ENCODE measurements at regions not wholly inside any gene's neighbourhood (a gene's known extent, or its start where the extent isn't known, plus 50 kb on each side); places are given as distances from the start of the nearest gene placed in this dataset.

GRCh38 chr2:34308140-34308539 is 709.0 kb upstream of the FAM98A start:
- WGBS: 92% methylated on average over 2 of the region's 2 CpGs
- DNase-seq (ENCODE audit: low spot score): no peak
- no peak for TF ChIP-seq FOXA1 (IDR thresholded peaks at IDR 0.05)
- TF ChIP-seq, protein P1, sequence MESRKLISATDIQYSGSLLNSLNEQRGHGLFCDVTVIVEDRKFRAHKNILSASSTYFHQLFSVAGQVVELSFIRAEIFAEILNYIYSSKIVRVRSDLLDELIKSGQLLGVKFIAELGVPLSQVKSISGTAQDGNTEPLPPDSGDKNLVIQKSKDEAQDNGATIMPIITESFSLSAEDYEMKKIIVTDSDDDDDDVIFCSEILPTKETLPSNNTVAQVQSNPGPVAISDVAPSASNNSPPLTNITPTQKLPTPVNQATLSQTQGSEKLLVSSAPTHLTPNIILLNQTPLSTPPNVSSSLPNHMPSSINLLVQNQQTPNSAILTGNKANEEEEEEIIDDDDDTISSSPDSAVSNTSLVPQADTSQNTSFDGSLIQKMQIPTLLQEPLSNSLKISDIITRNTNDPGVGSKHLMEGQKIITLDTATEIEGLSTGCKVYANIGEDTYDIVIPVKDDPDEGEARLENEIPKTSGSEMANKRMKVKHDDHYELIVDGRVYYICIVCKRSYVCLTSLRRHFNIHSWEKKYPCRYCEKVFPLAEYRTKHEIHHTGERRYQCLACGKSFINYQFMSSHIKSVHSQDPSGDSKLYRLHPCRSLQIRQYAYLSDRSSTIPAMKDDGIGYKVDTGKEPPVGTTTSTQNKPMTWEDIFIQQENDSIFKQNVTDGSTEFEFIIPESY (IDR thresholded peaks at IDR 0.05): no peak
- TF ChIP-seq SP1 (IDR thresholded peaks at IDR 0.05): no peak
- TF ChIP-seq YY1 (IDR thresholded peaks at IDR 0.05): no peak
- TF ChIP-seq MAX (IDR thresholded peaks at IDR 0.05): no peak
- TF ChIP-seq JUND (IDR thresholded peaks at IDR 0.05): no peak
- TF ChIP-seq ATF3 (IDR thresholded peaks at IDR 0.05): no peak
- TF ChIP-seq HNF4A (conservative IDR thresholded peaks at IDR 0.05): no peak
- TF ChIP-seq, protein P2, sequence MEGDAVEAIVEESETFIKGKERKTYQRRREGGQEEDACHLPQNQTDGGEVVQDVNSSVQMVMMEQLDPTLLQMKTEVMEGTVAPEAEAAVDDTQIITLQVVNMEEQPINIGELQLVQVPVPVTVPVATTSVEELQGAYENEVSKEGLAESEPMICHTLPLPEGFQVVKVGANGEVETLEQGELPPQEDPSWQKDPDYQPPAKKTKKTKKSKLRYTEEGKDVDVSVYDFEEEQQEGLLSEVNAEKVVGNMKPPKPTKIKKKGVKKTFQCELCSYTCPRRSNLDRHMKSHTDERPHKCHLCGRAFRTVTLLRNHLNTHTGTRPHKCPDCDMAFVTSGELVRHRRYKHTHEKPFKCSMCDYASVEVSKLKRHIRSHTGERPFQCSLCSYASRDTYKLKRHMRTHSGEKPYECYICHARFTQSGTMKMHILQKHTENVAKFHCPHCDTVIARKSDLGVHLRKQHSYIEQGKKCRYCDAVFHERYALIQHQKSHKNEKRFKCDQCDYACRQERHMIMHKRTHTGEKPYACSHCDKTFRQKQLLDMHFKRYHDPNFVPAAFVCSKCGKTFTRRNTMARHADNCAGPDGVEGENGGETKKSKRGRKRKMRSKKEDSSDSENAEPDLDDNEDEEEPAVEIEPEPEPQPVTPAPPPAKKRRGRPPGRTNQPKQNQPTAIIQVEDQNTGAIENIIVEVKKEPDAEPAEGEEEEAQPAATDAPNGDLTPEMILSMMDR (IDR thresholded peaks at IDR 0.05; ENCODE audit: low read depth, low read length, missing input control): no peak

DNA sequence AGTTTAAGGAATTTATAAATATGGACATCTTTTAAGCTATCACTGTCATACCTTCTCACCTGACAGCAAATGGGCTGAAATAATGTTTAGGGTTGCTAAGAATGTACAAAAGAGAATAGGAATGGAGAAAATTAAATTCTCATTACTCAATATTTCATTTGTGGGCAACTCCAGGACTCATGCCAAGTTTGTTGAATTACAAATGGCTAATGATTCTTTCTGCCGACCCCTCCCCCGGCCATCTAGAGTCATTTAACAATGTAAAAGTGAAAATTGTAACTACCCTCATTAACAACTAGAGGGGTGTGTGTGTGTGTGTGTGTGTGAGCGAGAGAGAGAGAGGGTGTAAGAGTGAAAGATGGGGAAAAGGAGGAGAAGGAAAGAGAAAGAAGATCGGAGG is 708.5 kb upstream of the FAM98A start:
- no peak overlapping the region for H3K9ac ChIP-seq (ENCODE audit: low read depth in 1 of 2, low read length in 2 of 2)
- H3K4me3 ChIP-seq (ENCODE audit: low read depth in 1 of 3, low read length in 3 of 3): no peak overlapping the region
- DNase-seq (ENCODE audit: low spot score): no peak
- no peak for TF ChIP-seq GABPA (IDR thresholded peaks at IDR 0.05 in 1 of 2, conservative IDR thresholded peaks at IDR 0.05 in 1 of 2)
- TF ChIP-seq RXRA (IDR thresholded peaks at IDR 0.05): no peak
- TF ChIP-seq, protein P3, sequence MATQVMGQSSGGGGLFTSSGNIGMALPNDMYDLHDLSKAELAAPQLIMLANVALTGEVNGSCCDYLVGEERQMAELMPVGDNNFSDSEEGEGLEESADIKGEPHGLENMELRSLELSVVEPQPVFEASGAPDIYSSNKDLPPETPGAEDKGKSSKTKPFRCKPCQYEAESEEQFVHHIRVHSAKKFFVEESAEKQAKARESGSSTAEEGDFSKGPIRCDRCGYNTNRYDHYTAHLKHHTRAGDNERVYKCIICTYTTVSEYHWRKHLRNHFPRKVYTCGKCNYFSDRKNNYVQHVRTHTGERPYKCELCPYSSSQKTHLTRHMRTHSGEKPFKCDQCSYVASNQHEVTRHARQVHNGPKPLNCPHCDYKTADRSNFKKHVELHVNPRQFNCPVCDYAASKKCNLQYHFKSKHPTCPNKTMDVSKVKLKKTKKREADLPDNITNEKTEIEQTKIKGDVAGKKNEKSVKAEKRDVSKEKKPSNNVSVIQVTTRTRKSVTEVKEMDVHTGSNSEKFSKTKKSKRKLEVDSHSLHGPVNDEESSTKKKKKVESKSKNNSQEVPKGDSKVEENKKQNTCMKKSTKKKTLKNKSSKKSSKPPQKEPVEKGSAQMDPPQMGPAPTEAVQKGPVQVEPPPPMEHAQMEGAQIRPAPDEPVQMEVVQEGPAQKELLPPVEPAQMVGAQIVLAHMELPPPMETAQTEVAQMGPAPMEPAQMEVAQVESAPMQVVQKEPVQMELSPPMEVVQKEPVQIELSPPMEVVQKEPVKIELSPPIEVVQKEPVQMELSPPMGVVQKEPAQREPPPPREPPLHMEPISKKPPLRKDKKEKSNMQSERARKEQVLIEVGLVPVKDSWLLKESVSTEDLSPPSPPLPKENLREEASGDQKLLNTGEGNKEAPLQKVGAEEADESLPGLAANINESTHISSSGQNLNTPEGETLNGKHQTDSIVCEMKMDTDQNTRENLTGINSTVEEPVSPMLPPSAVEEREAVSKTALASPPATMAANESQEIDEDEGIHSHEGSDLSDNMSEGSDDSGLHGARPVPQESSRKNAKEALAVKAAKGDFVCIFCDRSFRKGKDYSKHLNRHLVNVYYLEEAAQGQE (IDR thresholded peaks at IDR 0.05): no peak
- no peak for TF ChIP-seq TAF1 (conservative IDR thresholded peaks at IDR 0.05)
- TF ChIP-seq ATF3 (IDR thresholded peaks at IDR 0.05): no peak
- no peak for TF ChIP-seq EGR1 (IDR thresholded peaks at IDR 0.05; ENCODE audit: low read depth in 2 of 2)
- TF ChIP-seq, protein P1 (IDR thresholded peaks at IDR 0.05): no peak
- TF ChIP-seq JUND (IDR thresholded peaks at IDR 0.05): no peak
- TF ChIP-seq, protein P2 (IDR thresholded peaks at IDR 0.05; ENCODE audit: low read depth, low read length, missing input control): no peak
- no peak for TF ChIP-seq HNF4G (IDR thresholded peaks at IDR 0.05)
- no peak for TF ChIP-seq MAX (IDR thresholded peaks at IDR 0.05)
- no peaks in the 10 kb centered on the region for H3K4me1 ChIP-seq (ENCODE audit: control insufficient read depth in 4 of 4, insufficient read depth in 4 of 4, low read length in 3 of 4)
- no peaks in the 10 kb centered on the region for H3K27me3 ChIP-seq (ENCODE audit: control insufficient read depth in 4 of 4, insufficient read depth in 4 of 4, low read length in 3 of 4)
- no peak overlapping the region for H3K27ac ChIP-seq (ENCODE audit: low read depth in 1 of 2, low read length in 2 of 2)
- H3K36me3 ChIP-seq (ENCODE audit: control insufficient read depth in 4 of 4, insufficient read depth in 3 of 4, low read depth in 1 of 4, low read length in 3 of 4): no peaks in the 10 kb centered on the region
- H3K9me3 ChIP-seq (ENCODE audit: control insufficient read depth in 4 of 4, low read length in 3 of 4): no peaks in the 10 kb centered on the region
- 75% methylated on average over 4 of the region's 4 CpGs for WGBS

More at GRCh38 chr2:34308140-34308539, 709.0 kb upstream of the FAM98A start:
- Histone ChIP-seq H3K4me3 (ENCODE audit: low read depth in 1 of 3, low read length in 3 of 3) (no peak overlapping the region), H3K36me3 (ENCODE audit: control insufficient read depth in 4 of 4, insufficient read depth in 3 of 4, low read depth in 1 of 4, low read length in 3 of 4) (no peaks in the 10 kb centered on the region), H3K27ac (ENCODE audit: low read depth in 1 of 2, low read length in 2 of 2) (no peak overlapping the region), H3K27me3 (ENCODE audit: control insufficient read depth in 4 of 4, insufficient read depth in 4 of 4, low read length in 3 of 4) (no peaks in the 10 kb centered on the region), H3K9ac (ENCODE audit: low read depth in 1 of 2, low read length in 2 of 2) (no peak overlapping the region), H3K4me1 (ENCODE audit: control insufficient read depth in 4 of 4, insufficient read depth in 4 of 4, low read length in 3 of 4) (no peaks in the 10 kb centered on the region), H3K9me3 (ENCODE audit: control insufficient read depth in 4 of 4, low read length in 3 of 4) (no peaks in the 10 kb centered on the region)
